IMR-90 (cell line): ENCODE measurements at regions not wholly inside any gene's neighbourhood (a gene's known extent, or its start where the extent isn't known, plus 50 kb on each side); places are given as distances from the start of the nearest gene placed in this dataset.

ENCODE experiments used
- ATAC-seq: fragments of 200-7000 bp; cut with Tn5 transposase; 2 replicates; pipeline ENCODE4 v1.9.1; 2020; ENCODE audit warnings: low read depth, mild to moderate bottlenecking, moderate library complexity
- BruUV-seq: library from RNA; stranded (reverse); fragments of 400-500 nt; replicated peaks from 2 replicates; lab custom pipeline; 2021; lab: Mats Ljungman, UMichigan
- CTCF ChIA-PET: fragments of 300-600 bp; formaldehyde crosslinking; extraction: SDS; loops from one replicate; lab custom pipeline; 2021; ENCODE audit warnings: antibody characterized with exemption; lab: Yijun Ruan, JAX
- POLR2A ChIA-PET: fragments of 300-600 bp; sonication (Branson Sonifier 250); formaldehyde crosslinking; loops from one replicate; lab custom pipeline; 2022; ENCODE audit warnings: antibody characterized with exemption; ENCODE audit not compliant: unreplicated experiment; lab: Charles Lee
- DNase-seq: peaks from one replicate; pipeline ENCODE4 v3.0.0; 2013
- H2AFZ ChIP-seq: replicated peaks from 2 replicates; pipeline ENCODE3; 2013; ENCODE audit warnings: low read length, mild to moderate bottlenecking; ENCODE audit not compliant: poor library complexity
- H2AK5ac ChIP-seq: 2 replicates; pipeline ENCODE4 v1.6.1; 2013; ENCODE audit warnings: low read depth, low read length, inconsistent platforms
- H2AK9ac ChIP-seq: replicated peaks from 2 replicates; pipeline ENCODE3; 2013; ENCODE audit warnings: mild to moderate bottlenecking, low read depth, low read length, moderate library complexity; ENCODE audit not compliant: poor library complexity
- H2BK120ac ChIP-seq: 2 replicates; pipeline ENCODE4 v1.6.1; 2013; ENCODE audit warnings: low read depth, low read length, inconsistent platforms
- H2BK15ac ChIP-seq: 3 replicates; pipeline ENCODE4 v1.6.1; 2013; ENCODE audit warnings: low read depth, low read length, inconsistent platforms
- H2BK20ac ChIP-seq: 2 replicates; pipeline ENCODE4 v1.6.1; 2013; ENCODE audit warnings: low read depth, mild to moderate bottlenecking, inconsistent platforms, low read length, moderate library complexity
- H2BK5ac ChIP-seq: 2 replicates; pipeline ENCODE4 v1.6.1; 2013; ENCODE audit warnings: mild to moderate bottlenecking, low read depth, low read length, inconsistent platforms; ENCODE audit not compliant: poor library complexity, severe bottlenecking
- H3K14ac ChIP-seq: replicated peaks from 2 replicates; pipeline ENCODE4 v1.6.1; 2013; ENCODE audit warnings: low read depth, low read length, inconsistent platforms
- H3K18ac ChIP-seq: 2 replicates; pipeline ENCODE4 v1.6.1; 2013; ENCODE audit warnings: low read depth, low read length, control low read depth
- H3K23ac ChIP-seq: 2 replicates; pipeline ENCODE4 v1.6.1; 2013; ENCODE audit warnings: low read depth, low read length, inconsistent platforms
- H3K27ac ChIP-seq: 2 replicates; pipeline ENCODE4 v1.5.1; 2013; ENCODE audit warnings: mild to moderate bottlenecking, control low read depth, low read length; ENCODE audit not compliant: insufficient read depth
- H3K27me3 ChIP-seq: 2 replicates; pipeline ENCODE4 v1.6.1; 2013; ENCODE audit warnings: low read length; ENCODE audit not compliant: control insufficient read depth, insufficient read depth
- H3K36me3 ChIP-seq: 2 replicates; pipeline ENCODE4 v1.6.1; 2013; ENCODE audit warnings: low read length, mixed read lengths; ENCODE audit not compliant: control insufficient read depth, insufficient read depth
- H3K4ac ChIP-seq: 2 replicates; pipeline ENCODE4 v1.6.1; 2013; ENCODE audit warnings: low read depth, low read length, inconsistent platforms
- H3K4me1 ChIP-seq: 2 replicates; pipeline ENCODE4 v1.6.1; 2013; ENCODE audit warnings: low read length, mixed read lengths; ENCODE audit not compliant: control insufficient read depth, insufficient read depth
- H3K4me2 ChIP-seq: 2 replicates; pipeline ENCODE4 v1.6.1; 2013; ENCODE audit warnings: low read depth, mild to moderate bottlenecking, control low read depth, low read length, moderate library complexity
- H3K4me3 ChIP-seq: 2 replicates; pipeline ENCODE4 v1.5.1; 2013; ENCODE audit warnings: low read depth, mild to moderate bottlenecking, control low read depth, low read length, moderate library complexity; ENCODE audit not compliant: insufficient read depth
- H3K56ac ChIP-seq: 2 replicates; pipeline ENCODE4 v1.6.1; 2013; ENCODE audit warnings: low read length, inconsistent platforms; ENCODE audit not compliant: insufficient read depth; ENCODE audit errors: extremely low read depth
- H3K79me1 ChIP-seq, 2 experiments: 2 replicates each; pipeline ENCODE4 v1.6.1; 2013; ENCODE audit warnings: low read length in 2 of 2, inconsistent platforms in 1 of 2, low read depth in 1 of 2
- H3K9ac ChIP-seq: 2 replicates; pipeline ENCODE4 v1.6.1; 2013; ENCODE audit warnings: low read depth, low read length, control low read depth
- H3K9me1 ChIP-seq: 2 replicates; pipeline ENCODE4 v1.6.1; 2013; ENCODE audit warnings: low read length, inconsistent platforms; ENCODE audit not compliant: insufficient read depth
- H3K9me3 ChIP-seq: 2 replicates; pipeline ENCODE4 v1.6.1; 2013; ENCODE audit warnings: low read length; ENCODE audit not compliant: control insufficient read depth, insufficient read depth
- H4K20me1 ChIP-seq: 2 replicates; pipeline ENCODE4 v1.6.1; 2013; ENCODE audit warnings: low read length, inconsistent platforms; ENCODE audit not compliant: insufficient read depth
- H4K5ac ChIP-seq: 2 replicates; pipeline ENCODE4 v1.6.1; 2013; ENCODE audit warnings: mild to moderate bottlenecking, low read depth, low read length, control low read depth
- H4K8ac ChIP-seq, 2 experiments: 2 replicates each; pipeline ENCODE4 v1.6.1; 2013; ENCODE audit warnings: low read depth in 2 of 2, low read length in 2 of 2, control low read depth in 1 of 2, inconsistent platforms in 1 of 2
- H4K91ac ChIP-seq: 2 replicates; pipeline ENCODE4 v1.6.1; 2013; ENCODE audit warnings: low read depth, low read length, inconsistent platforms; ENCODE audit not compliant: insufficient read depth
- BHLHE40 ChIP-seq: fragments of 150-350 bp; IDR thresholded peaks from 2 replicates; pipeline ENCODE4 v1.6.1; 2016; ENCODE audit warnings: mild to moderate bottlenecking, low read depth, low read length
- CEBPB ChIP-seq: IDR thresholded peaks from 2 replicates; pipeline ENCODE4 v1.6.1; 2012; ENCODE audit warnings: low read depth, low read length, improper control_type of control experiment
- CHD1 ChIP-seq: IDR thresholded peaks from 2 replicates; pipeline ENCODE4 v1.6.1; 2012; ENCODE audit warnings: low read depth, low read length, improper control_type of control experiment
- FOS ChIP-seq: fragments of 150-350 bp; IDR thresholded peaks from 2 replicates; pipeline ENCODE4 v1.6.1; 2016; ENCODE audit warnings: low read depth, low read length
- MAFK ChIP-seq: IDR thresholded peaks from 2 replicates; pipeline ENCODE4 v1.6.1; 2012; ENCODE audit warnings: low read depth, low read length, improper control_type of control experiment
- MAZ ChIP-seq: IDR thresholded peaks from 2 replicates; pipeline ENCODE4 v1.6.1; 2012; ENCODE audit warnings: low read depth, mild to moderate bottlenecking, low read length, improper control_type of control experiment, moderate library complexity, borderline replicate concordance
- MXI1 ChIP-seq: IDR thresholded peaks from 2 replicates; pipeline ENCODE4 v1.6.1; 2012; ENCODE audit warnings: low read depth, mild to moderate bottlenecking, low read length, moderate library complexity, borderline replicate concordance
- NFE2L2 ChIP-seq: fragments of 150-350 bp; IDR thresholded peaks from 2 replicates; pipeline ENCODE4 v1.6.1; 2016; ENCODE audit warnings: low read depth, mild to moderate bottlenecking, low read length
- POLR2A ChIP-seq: IDR thresholded peaks from 2 replicates; pipeline ENCODE4 v1.6.1; 2012; ENCODE audit warnings: mild to moderate bottlenecking, low read depth, low read length
- RAD21 ChIP-seq: IDR thresholded peaks from 2 replicates; pipeline ENCODE4 v1.6.1; 2012; ENCODE audit warnings: low read length, improper control_type of control experiment
- RCOR1 ChIP-seq: IDR thresholded peaks from 2 replicates; pipeline ENCODE4 v1.6.1; 2012; ENCODE audit warnings: mild to moderate bottlenecking, low read length, improper control_type of control experiment; ENCODE audit not compliant: insufficient replicate concordance
- RFX5 ChIP-seq: IDR thresholded peaks from 2 replicates; pipeline ENCODE4 v1.8.0; 2012; ENCODE audit warnings: low read depth, mild to moderate bottlenecking, low read length, moderate library complexity
- SMC3 ChIP-seq: fragments of 150-350 bp; IDR thresholded peaks from 2 replicates; pipeline ENCODE4 v1.6.1; 2016; ENCODE audit warnings: low read depth, mild to moderate bottlenecking, antibody characterized with exemption, low read length, moderate library complexity
- USF2 ChIP-seq: fragments of 150-350 bp; IDR thresholded peaks from 2 replicates; pipeline ENCODE4 v1.6.1; 2017; ENCODE audit warnings: mild to moderate bottlenecking, antibody characterized with exemption, low read length, low read depth
- WGBS, 2 experiments: methylation state at CpG; one replicate each; pipeline versions ENCODE4 v1.1.5 to v1.1.7; 2013; ENCODE audit warnings: missing lambda C conversion rate in 2 of 2; ENCODE audit not compliant: insufficient read length in 1 of 2; ENCODE audit errors: extremely low coverage in 2 of 2; 5-methylcytosine and 5-hydroxymethylcytosine counted together
- dilution Hi-C: fragments of 300-500 bp; cut with HindIII; formaldehyde crosslinking; loops from one replicate; pipeline ENCODE4 v1.14.3; 2018; ENCODE audit warnings: low sequenced_read_pairs; ENCODE audit not compliant: unreplicated experiment
- in situ Hi-C: fragments of 300-500 bp; cut with MboI; formaldehyde crosslinking; loops from 3 replicates; pipeline ENCODE4 v1.14.3; 2019; ENCODE audit warnings: low sequenced_read_pairs, inconsistent platforms, mixed read lengths
- intact Hi-C: fragments of 100-400 bp; cut with micrococcal nuclease; formaldehyde crosslinking; loops from 2 replicates; pipeline ENCODE4 v1.10.0; 2022
- TF ChIP-seq, protein P1 (sequence below): fragments of 150-350 bp; IDR thresholded peaks from 2 replicates; pipeline ENCODE4 v1.6.1; 2016; ENCODE audit warnings: low read depth, mild to moderate bottlenecking, low read length, moderate library complexity, borderline replicate concordance
- TF ChIP-seq, protein P2 (sequence below): conservative IDR thresholded peaks from 2 replicates; pipeline ENCODE4 v1.5.1; 2012; ENCODE audit warnings: mild to moderate bottlenecking, low read depth, low read length, improper control_type of control experiment

DNA sequence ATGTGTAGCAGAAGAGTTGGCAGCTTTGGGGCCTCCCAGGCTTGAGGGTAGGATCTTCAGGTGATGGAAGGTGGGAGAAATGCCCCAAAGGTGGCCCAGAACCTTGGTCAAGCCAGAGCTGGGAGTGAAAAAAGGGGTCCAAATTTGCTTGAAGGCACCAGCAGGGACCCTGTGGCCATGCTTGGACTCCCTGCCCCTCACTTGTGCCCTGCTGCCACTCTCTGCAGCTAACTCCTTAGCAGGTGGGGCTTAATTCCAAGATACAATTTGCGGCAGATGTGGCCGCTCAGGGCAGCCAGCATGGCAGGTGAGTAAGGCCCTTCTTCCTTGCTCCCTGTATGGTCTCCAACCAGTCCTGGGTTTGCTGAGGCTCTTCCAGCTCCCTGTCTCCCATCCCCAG, 51.3 kb upstream of the ADRA1D start:
- TF ChIP-seq CHD1 (no peak), FOS (no peak), NFE2L2 (no peak), RCOR1 (no peak), MAZ (no peak), RFX5 (no peak), SMC3 (no peak), POLR2A (no peak), MAFK (no peak), MXI1 (no peak), RAD21 (no peak), USF2 (no peak), BHLHE40 (no peak), CEBPB (no peak)
- TF ChIP-seq, protein P1, sequence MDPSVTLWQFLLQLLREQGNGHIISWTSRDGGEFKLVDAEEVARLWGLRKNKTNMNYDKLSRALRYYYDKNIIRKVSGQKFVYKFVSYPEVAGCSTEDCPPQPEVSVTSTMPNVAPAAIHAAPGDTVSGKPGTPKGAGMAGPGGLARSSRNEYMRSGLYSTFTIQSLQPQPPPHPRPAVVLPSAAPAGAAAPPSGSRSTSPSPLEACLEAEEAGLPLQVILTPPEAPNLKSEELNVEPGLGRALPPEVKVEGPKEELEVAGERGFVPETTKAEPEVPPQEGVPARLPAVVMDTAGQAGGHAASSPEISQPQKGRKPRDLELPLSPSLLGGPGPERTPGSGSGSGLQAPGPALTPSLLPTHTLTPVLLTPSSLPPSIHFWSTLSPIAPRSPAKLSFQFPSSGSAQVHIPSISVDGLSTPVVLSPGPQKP = no peak
- TF ChIP-seq, protein P2, sequence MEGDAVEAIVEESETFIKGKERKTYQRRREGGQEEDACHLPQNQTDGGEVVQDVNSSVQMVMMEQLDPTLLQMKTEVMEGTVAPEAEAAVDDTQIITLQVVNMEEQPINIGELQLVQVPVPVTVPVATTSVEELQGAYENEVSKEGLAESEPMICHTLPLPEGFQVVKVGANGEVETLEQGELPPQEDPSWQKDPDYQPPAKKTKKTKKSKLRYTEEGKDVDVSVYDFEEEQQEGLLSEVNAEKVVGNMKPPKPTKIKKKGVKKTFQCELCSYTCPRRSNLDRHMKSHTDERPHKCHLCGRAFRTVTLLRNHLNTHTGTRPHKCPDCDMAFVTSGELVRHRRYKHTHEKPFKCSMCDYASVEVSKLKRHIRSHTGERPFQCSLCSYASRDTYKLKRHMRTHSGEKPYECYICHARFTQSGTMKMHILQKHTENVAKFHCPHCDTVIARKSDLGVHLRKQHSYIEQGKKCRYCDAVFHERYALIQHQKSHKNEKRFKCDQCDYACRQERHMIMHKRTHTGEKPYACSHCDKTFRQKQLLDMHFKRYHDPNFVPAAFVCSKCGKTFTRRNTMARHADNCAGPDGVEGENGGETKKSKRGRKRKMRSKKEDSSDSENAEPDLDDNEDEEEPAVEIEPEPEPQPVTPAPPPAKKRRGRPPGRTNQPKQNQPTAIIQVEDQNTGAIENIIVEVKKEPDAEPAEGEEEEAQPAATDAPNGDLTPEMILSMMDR = no peak
- no peak overlapping the region for H3K4ac ChIP-seq
- no peak overlapping the region for H3K4me3 ChIP-seq
- H2BK15ac ChIP-seq = no peak overlapping the region
- no peaks in the 10 kb centered on the region for H3K79me1 ChIP-seq
- no peaks in the 10 kb centered on the region for H3K9me1 ChIP-seq
- H2BK20ac ChIP-seq = no peak overlapping the region
- H2BK5ac ChIP-seq = no peak overlapping the region
- no peak overlapping the region for H3K56ac ChIP-seq
- no peaks in the 10 kb centered on the region for H3K36me3 ChIP-seq
- H3K4me2 ChIP-seq = no peak overlapping the region
- no peaks in the 10 kb centered on the region for H3K4me1 ChIP-seq
- CTCF ChIA-PET = no interaction called here
- no peak overlapping the region for H4K5ac ChIP-seq
- no peak overlapping the region for H4K8ac ChIP-seq
- H3K9ac ChIP-seq = no peak overlapping the region
- no peak overlapping the region for H4K91ac ChIP-seq
- H3K27me3 ChIP-seq = peaks cover 48% of the 10 kb centered on the region
- 93% methylated on average over 2 of the region's 2 CpGs; no CpG with 5 or more reads in 1 of the 2 experiments for WGBS, 2 experiments
- intact Hi-C loops = no loop called here
- H3K23ac ChIP-seq = no peak overlapping the region
- POLR2A ChIA-PET = no interaction called here
- H3K27ac ChIP-seq = no peak overlapping the region
- no peak overlapping the region for H2AK5ac ChIP-seq
- no peak overlapping the region for H3K14ac ChIP-seq
- H3K18ac ChIP-seq = no peak overlapping the region
- H2AK9ac ChIP-seq = no peak overlapping the region
- no peaks in the 10 kb centered on the region for H3K9me3 ChIP-seq
- in situ Hi-C loops = no loop called here
- no TSS peak for BruUV-seq
- no peak overlapping the region for H2AFZ ChIP-seq
- dilution Hi-C loops = no loop called here
- DNase-seq (no peak), ATAC-seq (no peak)
- no peak overlapping the region for H2BK120ac ChIP-seq
- H4K20me1 ChIP-seq = no peaks in the 10 kb centered on the region
